ENCODE measurements at regions not wholly inside any gene's neighbourhood (a gene's known extent, or its start where the extent isn't known, plus 50 kb on each side); places are given as distances from the start of the nearest gene placed in this dataset.

- TF ChIP-seq POLR2A (IDR thresholded peaks at IDR 0.05) (no peak), POLR2AphosphoS5 (IDR thresholded peaks at IDR 0.05) (no peak), CTCF (IDR thresholded peaks at IDR 0.05) (no peak)
Measured at GRCh38 chr14:101024686-101025085, 121.2 kb upstream of the RTL1 start.

All from suprapubic skin (tissue), 4 donors.